ENCODE measurements at regions not wholly inside any gene's neighbourhood (a gene's known extent, or its start where the extent isn't known, plus 50 kb on each side); places are given as distances from the start of the nearest gene placed in this dataset.

DNA sequence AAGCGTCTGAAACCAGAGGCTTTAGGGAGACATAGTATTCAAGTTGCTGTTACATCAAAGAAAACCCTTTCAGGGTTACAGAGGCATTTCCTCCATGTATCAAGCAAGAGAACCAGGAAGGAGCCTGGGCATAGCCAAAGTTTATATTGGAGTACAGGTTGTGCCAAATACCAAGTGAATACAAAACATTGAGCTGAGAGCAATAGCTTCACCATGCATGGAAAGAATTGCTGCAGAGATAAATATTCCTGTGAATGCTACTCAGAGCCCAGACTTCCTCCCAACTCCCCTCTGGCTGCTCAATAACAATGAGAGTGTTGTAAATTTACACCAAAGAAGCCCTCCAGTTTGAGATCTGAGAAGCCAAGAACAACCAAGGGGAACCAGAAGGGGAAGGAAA is 618.9 kb downstream of the DHX35 start:
- Histone ChIP-seq H3K9me3 (no peaks in the 10 kb centered on the region), H3K4me1 (no peaks in the 10 kb centered on the region), H3K27ac (peak overlapping the region in 1 of 12 donors; percentile 6), H3K36me3 (no peaks in the 10 kb centered on the region), H3K27me3 (no peaks in the 10 kb centered on the region), H3K4me3 (no peak overlapping the region)
- intact Hi-C loops (cut with DNase I): loop anchor here in 1 of 10 donors (10.0 kb wide), 1 partner anchor 294 kb away; no protein-coding TSS in a partner anchor
- 53 to 71% (median 66%) methylated on average over 1 of the region's 1 CpG for WGBS, 4 donors
- ATAC-seq (peak in 1 of 4 donors; percentile 28), DNase-seq (no peak)
- no peak for TF ChIP-seq POLR2A (IDR thresholded peaks at IDR 0.05)
- TF ChIP-seq, protein P1, sequence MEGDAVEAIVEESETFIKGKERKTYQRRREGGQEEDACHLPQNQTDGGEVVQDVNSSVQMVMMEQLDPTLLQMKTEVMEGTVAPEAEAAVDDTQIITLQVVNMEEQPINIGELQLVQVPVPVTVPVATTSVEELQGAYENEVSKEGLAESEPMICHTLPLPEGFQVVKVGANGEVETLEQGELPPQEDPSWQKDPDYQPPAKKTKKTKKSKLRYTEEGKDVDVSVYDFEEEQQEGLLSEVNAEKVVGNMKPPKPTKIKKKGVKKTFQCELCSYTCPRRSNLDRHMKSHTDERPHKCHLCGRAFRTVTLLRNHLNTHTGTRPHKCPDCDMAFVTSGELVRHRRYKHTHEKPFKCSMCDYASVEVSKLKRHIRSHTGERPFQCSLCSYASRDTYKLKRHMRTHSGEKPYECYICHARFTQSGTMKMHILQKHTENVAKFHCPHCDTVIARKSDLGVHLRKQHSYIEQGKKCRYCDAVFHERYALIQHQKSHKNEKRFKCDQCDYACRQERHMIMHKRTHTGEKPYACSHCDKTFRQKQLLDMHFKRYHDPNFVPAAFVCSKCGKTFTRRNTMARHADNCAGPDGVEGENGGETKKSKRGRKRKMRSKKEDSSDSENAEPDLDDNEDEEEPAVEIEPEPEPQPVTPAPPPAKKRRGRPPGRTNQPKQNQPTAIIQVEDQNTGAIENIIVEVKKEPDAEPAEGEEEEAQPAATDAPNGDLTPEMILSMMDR (IDR thresholded peaks at IDR 0.05): no peak

DNA sequence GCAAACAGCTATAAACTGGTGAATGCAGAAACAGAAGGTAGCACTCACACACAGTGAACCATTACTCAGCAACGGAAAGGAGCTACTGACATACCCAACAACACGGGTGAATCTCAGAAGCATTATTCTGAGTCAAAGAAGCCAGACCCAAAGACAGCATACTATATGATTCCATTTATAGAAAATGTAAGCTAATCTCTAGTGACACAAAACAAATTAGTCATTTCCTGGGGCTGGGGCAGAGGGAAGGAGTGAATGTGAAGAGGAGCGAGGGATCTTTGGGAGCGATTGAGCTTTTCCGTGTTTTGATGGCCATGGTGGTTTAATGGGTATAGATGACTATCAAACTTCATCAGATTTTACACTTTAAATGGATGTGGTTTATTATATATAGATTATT is 614.6 kb downstream of the DHX35 start:
- WGBS, 4 donors: 54 to 81% (median 68%) methylated on average over 5 of the region's 5 CpGs
- H3K9me3 ChIP-seq: peaks cover 0 to 10% (median 1%) of the 10 kb centered on the region in 12 donors
- intact Hi-C loops (cut with DNase I): no loop called here
- no peak for TF ChIP-seq POLR2A (IDR thresholded peaks at IDR 0.05)
- TF ChIP-seq, protein P1 (IDR thresholded peaks at IDR 0.05): no peak
- ATAC-seq (no peak), DNase-seq (no peak)
- H3K4me3 ChIP-seq: no peak overlapping the region
- no peaks in the 10 kb centered on the region for H3K36me3 ChIP-seq
- no peaks in the 10 kb centered on the region for H3K4me1 ChIP-seq
- H3K27ac ChIP-seq: no peak overlapping the region
- H3K27me3 ChIP-seq: peaks cover 0 to 17% (median 0%) of the 10 kb centered on the region in 9 donors

DNA sequence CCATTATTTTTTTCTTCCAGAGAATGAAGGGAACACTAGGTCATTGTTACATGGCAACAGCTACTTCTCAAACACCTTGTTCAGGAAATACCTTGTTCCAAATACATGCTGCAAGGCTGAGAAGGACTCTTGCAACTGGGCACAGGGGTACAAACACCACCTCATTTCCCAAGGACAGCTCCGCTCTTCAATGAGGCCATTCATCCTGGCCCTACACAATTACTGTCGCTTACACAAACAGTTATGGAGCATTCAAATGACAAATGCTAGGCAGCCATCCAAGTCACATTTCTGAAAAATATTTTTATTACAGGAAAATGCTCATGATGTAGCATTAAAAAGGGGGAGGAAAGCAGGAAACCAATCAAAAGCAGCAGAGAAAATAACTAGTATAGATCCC is 611.9 kb downstream of the DHX35 start:
- Histone ChIP-seq H3K27ac (no peak overlapping the region), H3K9me3 (peaks cover 0 to 10% (median 1%) of the 10 kb centered on the region in 12 donors), H3K27me3 (peaks cover 0 to 27% (median 0%) of the 10 kb centered on the region in 9 donors), H3K36me3 (no peaks in the 10 kb centered on the region), H3K4me3 (no peak overlapping the region), H3K4me1 (no peaks in the 10 kb centered on the region)
- TF ChIP-seq, protein P1 (IDR thresholded peaks at IDR 0.05): no peak
- TF ChIP-seq POLR2A (IDR thresholded peaks at IDR 0.05): no peak
- intact Hi-C loops (cut with DNase I): no loop called here
- DNase-seq (no peak), ATAC-seq (no peak)
- WGBS, 4 donors: 58 to 67% (median 63%) methylated on average over 2 of the region's 2 CpGs

DNA sequence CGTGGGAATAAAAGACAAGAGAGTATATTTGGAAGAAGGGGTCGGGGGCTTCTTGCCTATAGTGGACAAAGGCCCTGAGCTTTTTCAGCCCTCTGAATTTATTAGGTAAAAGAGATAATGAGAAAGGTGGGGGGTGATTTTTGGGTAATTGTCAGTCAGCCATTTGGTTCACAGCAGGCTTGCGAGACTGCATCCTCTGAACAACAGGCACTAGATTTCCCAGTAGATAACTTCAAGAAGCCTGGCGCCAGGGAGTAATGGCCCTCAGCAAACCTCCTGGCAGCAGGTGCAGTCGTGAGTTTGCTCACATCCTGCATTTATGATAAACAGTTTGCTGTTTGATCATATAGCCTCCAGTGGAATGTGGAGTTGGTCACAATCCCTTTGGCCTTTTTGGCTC is 609.0 kb downstream of the DHX35 start:
- TF ChIP-seq, protein P1 (IDR thresholded peaks at IDR 0.05): no peak
- TF ChIP-seq POLR2A (IDR thresholded peaks at IDR 0.05): no peak
- Histone ChIP-seq H3K4me1 (no peaks in the 10 kb centered on the region), H3K27ac (no peak overlapping the region), H3K4me3 (no peak overlapping the region), H3K36me3 (no peaks in the 10 kb centered on the region), H3K27me3 (peaks cover 0 to 27% (median 0%) of the 10 kb centered on the region in 9 donors), H3K9me3 (peaks cover 0 to 10% (median 1%) of the 10 kb centered on the region in 12 donors)
- 63 to 70% (median 63%) methylated on average over 5 of the region's 5 CpGs for WGBS, 4 donors
- intact Hi-C loops (cut with DNase I): no loop called here
- no peak for ATAC-seq
- DNase-seq: no peak
